MM.1S (cell line): ENCODE measurements at regions not wholly inside any gene's neighbourhood (a gene's known extent, or its start where the extent isn't known, plus 50 kb on each side); places are given as distances from the start of the nearest gene placed in this dataset.

ENCODE experiments used
- DNase-seq: peaks from one replicate; pipeline ENCODE4 v3.0.0-alpha.2; 2015
- H2AFZ ChIP-seq: fragments of 300-600 bp; sonication (generic); 2 replicates; pipeline ENCODE4 v1.6.0; 2016; ENCODE audit warnings: antibody characterized with exemption, low read length
- H3F3A ChIP-seq: fragments of 300-600 bp; sonication (generic); 2 replicates; pipeline ENCODE4 v1.6.1; 2016; ENCODE audit warnings: mild to moderate bottlenecking, antibody characterized with exemption, low read length, moderate library complexity, mixed read lengths; ENCODE audit not compliant: insufficient read depth
- H3K27ac ChIP-seq: fragments of 300-600 bp; sonication (generic); 2 replicates; pipeline ENCODE4 v1.5.1; 2016; ENCODE audit warnings: mild to moderate bottlenecking, low read length
- H3K27me3 ChIP-seq: fragments of 300-600 bp; sonication (generic); replicated peaks from 2 replicates; pipeline ENCODE4 v1.6.0; 2016; ENCODE audit warnings: low read length; ENCODE audit not compliant: insufficient read depth
- H3K36me3 ChIP-seq: fragments of 300-600 bp; sonication (generic); replicated peaks from 2 replicates; pipeline ENCODE4 v1.6.1; 2016; ENCODE audit warnings: mild to moderate bottlenecking, low read length, mixed read lengths; ENCODE audit not compliant: insufficient read depth
- H3K4me1 ChIP-seq: fragments of 300-600 bp; sonication (generic); 2 replicates; pipeline ENCODE4 v1.6.1; 2016; ENCODE audit warnings: low read length, mixed read lengths
- H3K4me2 ChIP-seq: fragments of 300-600 bp; sonication (generic); 2 replicates; pipeline ENCODE4 v1.6.0; 2016; ENCODE audit warnings: low read depth, low read length
- H3K4me3 ChIP-seq: fragments of 300-600 bp; sonication (generic); 2 replicates; pipeline ENCODE4 v1.5.1; 2016; ENCODE audit warnings: low read length, mixed read lengths
- H3K79me2 ChIP-seq: fragments of 300-600 bp; sonication (generic); 2 replicates; pipeline ENCODE4 v1.6.1; 2016; ENCODE audit warnings: mixed run types, low read length, mixed read lengths
- H3K9ac ChIP-seq: fragments of 300-600 bp; sonication (generic); 2 replicates; pipeline ENCODE4 v1.6.1; 2016; ENCODE audit warnings: low read length, mixed read lengths
- H3K9me2 ChIP-seq: fragments of 300-600 bp; sonication (generic); replicated peaks from 2 replicates; pipeline ENCODE4 v1.6.1; 2016; ENCODE audit warnings: mild to moderate bottlenecking, low read length, mixed read lengths; ENCODE audit not compliant: insufficient read depth
- H3K9me3 ChIP-seq: fragments of 300-600 bp; sonication (generic); replicated peaks from 2 replicates; pipeline ENCODE4 v1.6.1; 2016; ENCODE audit warnings: mild to moderate bottlenecking, low read length, mixed read lengths; ENCODE audit not compliant: insufficient read depth
- H4K20me1 ChIP-seq: fragments of 300-600 bp; sonication (generic); 2 replicates; pipeline ENCODE4 v1.6.1; 2016; ENCODE audit warnings: mild to moderate bottlenecking, low read length, moderate library complexity, mixed read lengths; ENCODE audit not compliant: insufficient read depth
- EZH2 ChIP-seq: fragments of 300-600 bp; sonication (generic); optimal IDR thresholded peaks from 2 replicates; pipeline ENCODE3; 2017; ENCODE audit warnings: low read depth, mild to moderate bottlenecking, antibody characterized with exemption, low read length, mixed read lengths
- EZH2phosphoT487 ChIP-seq: fragments of 300-600 bp; sonication (generic); IDR thresholded peaks from 2 replicates; pipeline ENCODE4 v1.6.1; 2018; ENCODE audit warnings: antibody characterized with exemption, low read length
- TF ChIP-seq, protein P1 (sequence below): fragments of 300-600 bp; sonication (generic); IDR thresholded peaks from 2 replicates; pipeline ENCODE4 v1.5.1; 2016; ENCODE audit warnings: antibody characterized with exemption, low read length, mixed read lengths

DNA sequence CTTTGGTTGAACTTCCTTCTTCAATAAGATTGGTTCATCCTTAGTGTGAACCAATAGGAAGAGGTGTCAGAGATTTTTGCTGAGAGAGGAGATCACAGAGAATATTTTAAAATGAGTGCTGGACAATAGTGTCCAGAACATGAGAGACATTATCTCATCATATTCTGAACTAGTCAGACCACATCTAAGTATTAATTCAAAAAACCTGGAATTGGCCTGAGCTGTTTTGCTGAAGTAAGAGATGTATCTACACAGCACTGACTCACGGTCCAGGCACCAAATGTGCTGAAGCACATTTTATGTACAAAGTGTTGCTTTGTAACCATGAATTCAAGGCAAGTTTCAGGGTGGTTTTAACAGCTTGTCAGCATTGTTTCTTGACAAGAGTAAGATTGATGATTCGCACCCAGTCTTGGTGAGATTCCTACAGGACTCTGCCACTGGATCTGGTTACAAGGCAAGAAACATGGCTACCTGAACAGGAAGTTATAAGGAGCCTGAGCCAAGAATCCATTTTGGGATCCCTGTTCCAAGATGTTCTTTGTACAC lies 178.2 kb upstream of the HEY2 start:
- Histone ChIP-seq H2AFZ (no peak overlapping the region), H3K79me2 (no peaks in the 10 kb centered on the region), H3K9me2 (no peaks in the 10 kb centered on the region), H3K27ac (no peak overlapping the region), H3K36me3 (no peaks in the 10 kb centered on the region), H3F3A (no peaks in the 10 kb centered on the region), H3K9me3 (no peaks in the 10 kb centered on the region), H3K4me2 (no peak overlapping the region), H3K4me1 (no peaks in the 10 kb centered on the region), H3K27me3 (no peaks in the 10 kb centered on the region), H3K9ac (no peak overlapping the region), H3K4me3 (no peak overlapping the region), H4K20me1 (no peaks in the 10 kb centered on the region)
- TF ChIP-seq EZH2 (no peak), EZH2phosphoT487 (no peak)
- TF ChIP-seq, protein P1, sequence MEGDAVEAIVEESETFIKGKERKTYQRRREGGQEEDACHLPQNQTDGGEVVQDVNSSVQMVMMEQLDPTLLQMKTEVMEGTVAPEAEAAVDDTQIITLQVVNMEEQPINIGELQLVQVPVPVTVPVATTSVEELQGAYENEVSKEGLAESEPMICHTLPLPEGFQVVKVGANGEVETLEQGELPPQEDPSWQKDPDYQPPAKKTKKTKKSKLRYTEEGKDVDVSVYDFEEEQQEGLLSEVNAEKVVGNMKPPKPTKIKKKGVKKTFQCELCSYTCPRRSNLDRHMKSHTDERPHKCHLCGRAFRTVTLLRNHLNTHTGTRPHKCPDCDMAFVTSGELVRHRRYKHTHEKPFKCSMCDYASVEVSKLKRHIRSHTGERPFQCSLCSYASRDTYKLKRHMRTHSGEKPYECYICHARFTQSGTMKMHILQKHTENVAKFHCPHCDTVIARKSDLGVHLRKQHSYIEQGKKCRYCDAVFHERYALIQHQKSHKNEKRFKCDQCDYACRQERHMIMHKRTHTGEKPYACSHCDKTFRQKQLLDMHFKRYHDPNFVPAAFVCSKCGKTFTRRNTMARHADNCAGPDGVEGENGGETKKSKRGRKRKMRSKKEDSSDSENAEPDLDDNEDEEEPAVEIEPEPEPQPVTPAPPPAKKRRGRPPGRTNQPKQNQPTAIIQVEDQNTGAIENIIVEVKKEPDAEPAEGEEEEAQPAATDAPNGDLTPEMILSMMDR, result no peak
- no peak for DNase-seq

DNA sequence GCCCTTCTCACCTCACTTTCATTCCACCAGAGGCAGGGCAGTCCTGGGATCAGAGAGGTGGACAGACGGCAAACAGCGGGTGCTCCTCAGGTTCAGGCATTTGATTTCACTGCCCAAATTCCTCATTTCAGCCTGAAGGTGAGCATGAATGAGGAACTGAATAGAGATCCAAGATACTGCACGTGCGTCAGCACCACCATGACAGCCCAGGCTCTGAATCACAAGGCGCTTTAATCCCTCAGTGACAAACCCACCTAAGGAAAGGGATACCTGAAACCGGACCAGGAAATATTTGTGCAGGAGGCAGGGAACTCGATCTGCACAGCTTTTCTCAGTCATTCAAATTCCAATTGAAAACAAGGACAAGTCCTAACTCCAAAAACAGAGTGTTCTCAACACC lies 174.8 kb upstream of the HEY2 start:
- no peaks in the 10 kb centered on the region for H3K9me2 ChIP-seq
- no peaks in the 10 kb centered on the region for H4K20me1 ChIP-seq
- no peaks in the 10 kb centered on the region for H3K79me2 ChIP-seq
- no peak for DNase-seq
- no peaks in the 10 kb centered on the region for H3F3A ChIP-seq
- no peak overlapping the region for H3K9ac ChIP-seq
- no peak overlapping the region for H3K27ac ChIP-seq
- H3K4me3 ChIP-seq, result no peak overlapping the region
- no peaks in the 10 kb centered on the region for H3K9me3 ChIP-seq
- no peak overlapping the region for H3K4me2 ChIP-seq
- no peaks in the 10 kb centered on the region for H3K4me1 ChIP-seq
- H3K36me3 ChIP-seq, result no peaks in the 10 kb centered on the region
- TF ChIP-seq EZH2 (no peak), EZH2phosphoT487 (no peak)
- TF ChIP-seq, protein P1, result no peak
- H2AFZ ChIP-seq, result no peak overlapping the region
- no peaks in the 10 kb centered on the region for H3K27me3 ChIP-seq

GRCh38 chr6:125577124-125577662 lies 172.2 kb upstream of the HEY2 start:
- DNase-seq, result no peak
- no peak overlapping the region for H3K4me2 ChIP-seq
- no peaks in the 10 kb centered on the region for H3F3A ChIP-seq
- H2AFZ ChIP-seq, result no peak overlapping the region
- H3K9ac ChIP-seq, result no peak overlapping the region
- no peak overlapping the region for H3K27ac ChIP-seq
- H3K27me3 ChIP-seq, result no peaks in the 10 kb centered on the region
- TF ChIP-seq EZH2 (no peak), EZH2phosphoT487 (no peak)
- TF ChIP-seq, protein P1, result no peak
- no peaks in the 10 kb centered on the region for H3K4me1 ChIP-seq
- H3K4me3 ChIP-seq, result no peak overlapping the region
- H3K9me2 ChIP-seq, result no peaks in the 10 kb centered on the region
- no peaks in the 10 kb centered on the region for H3K79me2 ChIP-seq
- H3K9me3 ChIP-seq, result no peaks in the 10 kb centered on the region
- no peaks in the 10 kb centered on the region for H4K20me1 ChIP-seq
- no peaks in the 10 kb centered on the region for H3K36me3 ChIP-seq
